Effector memory CD4-positive, alpha-beta T cell (primary cell): ENCODE measurements at regions not wholly inside any gene's neighbourhood (a gene's known extent, or its start where the extent isn't known, plus 50 kb on each side); places are given as distances from the start of the nearest gene placed in this dataset.

ENCODE experiments used
- DNase-seq, 3 donors: peaks; one replicate each; pipeline ENCODE4 v3.0.0-alpha.2; 2020
- H3K27ac ChIP-seq: 2 replicates; pipeline ENCODE4 v1.7.0; 2013; ENCODE audit warnings: mild to moderate bottlenecking, low read length, moderate library complexity; ENCODE audit not compliant: insufficient read depth, poor library complexity, severe bottlenecking
- H3K27me3 ChIP-seq: replicated peaks from 2 replicates; pipeline ENCODE4 v1.7.0; 2013; ENCODE audit warnings: mild to moderate bottlenecking, low read length; ENCODE audit not compliant: insufficient read depth, control insufficient read depth, poor library complexity, severe bottlenecking
- H3K36me3 ChIP-seq: 2 replicates; pipeline ENCODE4 v1.7.0; 2013; ENCODE audit warnings: mild to moderate bottlenecking, low read length, moderate library complexity; ENCODE audit not compliant: control insufficient read depth, insufficient read depth
- H3K4me1 ChIP-seq: 2 replicates; pipeline ENCODE4 v1.7.0; 2013; ENCODE audit warnings: low read length, mild to moderate bottlenecking; ENCODE audit not compliant: control insufficient read depth, insufficient read depth, poor library complexity, severe bottlenecking
- H3K4me3 ChIP-seq: 2 replicates; pipeline ENCODE4 v1.7.0; 2013; ENCODE audit warnings: low read length, low read depth, mild to moderate bottlenecking; ENCODE audit not compliant: insufficient read depth, poor library complexity, severe bottlenecking
- H3K9me3 ChIP-seq: 2 replicates; pipeline ENCODE4 v1.7.0; 2013; ENCODE audit warnings: mild to moderate bottlenecking, low read length, moderate library complexity; ENCODE audit not compliant: control insufficient read depth

DNA sequence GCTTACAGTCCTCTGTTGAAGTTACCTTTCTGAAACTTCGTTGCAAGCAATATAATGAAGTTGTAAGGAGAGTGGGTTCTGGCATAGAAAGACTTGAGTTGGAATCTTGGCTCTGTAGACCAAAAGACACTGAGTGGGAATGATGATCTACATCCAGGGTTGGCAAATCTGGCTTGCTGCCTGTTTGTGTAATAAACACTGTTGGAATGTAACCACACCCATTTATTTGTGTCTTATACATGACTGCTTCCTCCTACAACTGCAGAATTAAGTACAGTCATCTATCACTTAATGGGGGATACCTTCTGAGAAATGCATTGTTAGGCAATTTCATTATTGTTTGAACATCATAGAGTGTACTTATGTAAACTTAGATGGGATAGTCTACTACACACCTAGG is 178.4 kb upstream of the SUCLG2 start:
- no peak overlapping the region for H3K4me3 ChIP-seq
- no peaks in the 10 kb centered on the region for H3K36me3 ChIP-seq
- H3K27ac ChIP-seq, result no peak overlapping the region
- H3K9me3 ChIP-seq, result no peaks in the 10 kb centered on the region
- no peaks in the 10 kb centered on the region for H3K4me1 ChIP-seq
- DNase-seq, result no peak
- H3K27me3 ChIP-seq, result no peaks in the 10 kb centered on the region

GRCh38 chr3:67831262-67831661 is 176.8 kb upstream of the SUCLG2 start:
- H3K27me3 ChIP-seq, result no peaks in the 10 kb centered on the region
- H3K27ac ChIP-seq, result no peak overlapping the region
- H3K4me3 ChIP-seq, result no peak overlapping the region
- H3K9me3 ChIP-seq, result no peaks in the 10 kb centered on the region
- DNase-seq, result no peak
- H3K4me1 ChIP-seq, result no peaks in the 10 kb centered on the region
- H3K36me3 ChIP-seq, result no peaks in the 10 kb centered on the region

- no peaks in the 10 kb centered on the region for H3K27me3 ChIP-seq
- DNase-seq, result no peak
- no peak overlapping the region for H3K27ac ChIP-seq
- H3K4me1 ChIP-seq, result no peaks in the 10 kb centered on the region
- no peaks in the 10 kb centered on the region for H3K36me3 ChIP-seq
- H3K9me3 ChIP-seq, result no peaks in the 10 kb centered on the region
- no peak overlapping the region for H3K4me3 ChIP-seq
These were observed 174.1 kb upstream of the SUCLG2 start for GRCh38 chr3:67828486-67829010.

DNA sequence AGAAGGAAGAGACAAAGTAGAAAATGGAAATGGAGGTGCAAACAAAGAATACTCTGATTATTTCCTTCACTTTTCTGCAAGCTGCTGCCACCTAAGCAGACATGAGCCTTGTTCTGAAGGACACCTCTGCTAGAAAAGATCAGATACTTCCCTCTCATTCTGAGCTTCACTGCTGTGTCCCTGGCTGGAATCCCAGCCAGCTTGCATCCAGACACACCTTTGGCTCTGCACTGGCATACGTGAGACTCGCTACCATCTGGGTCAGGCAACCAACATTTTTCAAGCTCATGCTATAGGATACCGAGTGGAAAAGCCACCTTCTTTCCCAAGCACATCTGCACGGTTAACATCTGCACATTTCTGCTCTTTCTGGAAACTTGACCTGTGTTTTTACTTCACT is 166.7 kb upstream of the SUCLG2 start:
- no peak overlapping the region for H3K4me3 ChIP-seq
- no peaks in the 10 kb centered on the region for H3K4me1 ChIP-seq
- H3K27ac ChIP-seq, result no peak overlapping the region
- no peaks in the 10 kb centered on the region for H3K36me3 ChIP-seq
- no peak for DNase-seq
- H3K27me3 ChIP-seq, result no peaks in the 10 kb centered on the region
- H3K9me3 ChIP-seq, result no peaks in the 10 kb centered on the region

DNA sequence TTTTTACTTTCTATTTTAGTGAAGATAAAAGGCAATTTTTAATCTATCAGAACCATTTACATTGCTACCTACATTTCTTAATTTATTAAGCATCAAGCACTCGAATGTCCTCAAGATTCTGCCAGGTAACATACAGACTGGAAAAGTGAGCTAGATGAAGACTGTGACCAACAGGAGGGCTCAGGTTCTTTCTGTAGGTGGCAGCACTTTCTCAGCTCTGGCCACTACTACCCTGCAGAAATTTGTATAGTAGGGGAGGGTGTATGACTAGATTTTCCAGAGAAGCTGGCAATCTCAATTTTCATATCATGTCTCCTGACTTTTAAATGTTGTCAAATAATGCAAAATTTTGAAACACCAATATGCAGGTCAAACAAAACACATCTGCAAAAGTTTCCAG is 165.0 kb upstream of the SUCLG2 start:
- Histone ChIP-seq H3K9me3 (no peaks in the 10 kb centered on the region), H3K4me3 (no peak overlapping the region), H3K36me3 (no peaks in the 10 kb centered on the region), H3K27ac (no peak overlapping the region), H3K4me1 (no peaks in the 10 kb centered on the region), H3K27me3 (no peaks in the 10 kb centered on the region)
- DNase-seq, result no peak

DNA sequence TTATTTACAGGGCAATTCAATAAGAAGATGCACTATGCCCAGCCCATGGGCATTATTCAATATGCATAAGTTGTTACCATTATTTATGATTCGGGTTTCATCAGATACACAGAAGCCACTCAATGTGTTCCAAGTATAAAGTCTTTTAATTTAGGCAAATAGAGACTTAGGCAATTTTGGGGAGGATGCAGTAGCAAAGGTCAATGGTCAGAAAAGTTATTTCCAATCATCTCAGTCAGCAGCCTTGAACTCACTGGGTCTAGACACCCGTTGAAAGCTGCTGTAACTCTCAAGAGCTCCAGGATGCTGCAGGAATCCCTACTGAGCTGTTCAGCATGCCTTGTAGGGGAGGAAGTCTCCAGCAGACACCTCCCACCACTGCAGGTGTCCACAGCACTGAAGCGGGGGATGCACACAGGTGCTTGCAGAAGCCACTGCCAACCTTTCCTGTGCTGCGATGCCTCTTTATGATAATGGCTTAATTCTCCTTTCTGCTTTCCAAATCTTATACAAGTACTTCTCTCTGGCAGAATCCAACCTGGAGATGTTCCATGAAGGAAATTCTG is 155.0 kb upstream of the SUCLG2 start:
- DNase-seq, result no peak
- no peak overlapping the region for H3K27ac ChIP-seq
- H3K27me3 ChIP-seq, result no peaks in the 10 kb centered on the region
- H3K9me3 ChIP-seq, result no peaks in the 10 kb centered on the region
- H3K4me3 ChIP-seq, result no peak overlapping the region
- no peaks in the 10 kb centered on the region for H3K36me3 ChIP-seq
- no peaks in the 10 kb centered on the region for H3K4me1 ChIP-seq

DNA sequence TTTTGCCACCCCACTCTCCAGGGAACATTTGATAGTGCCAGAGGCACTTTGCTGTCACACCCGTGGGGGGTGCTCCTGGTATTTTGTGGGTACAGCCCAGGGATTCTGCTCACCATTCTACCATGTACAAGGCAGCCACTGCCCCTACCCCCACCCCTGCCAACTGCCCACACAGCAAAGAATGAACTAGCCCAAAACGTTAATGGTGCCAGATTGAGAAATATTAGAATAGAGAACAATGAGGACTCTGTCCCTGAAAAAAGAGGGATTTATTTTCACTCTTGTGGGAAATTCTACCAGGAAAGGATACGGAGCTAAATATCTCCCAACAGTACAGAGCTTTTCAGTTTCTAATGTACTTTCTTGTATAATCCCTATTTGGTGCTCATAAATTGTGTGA is 154.5 kb upstream of the SUCLG2 start:
- H3K9me3 ChIP-seq, result no peaks in the 10 kb centered on the region
- H3K4me1 ChIP-seq, result no peaks in the 10 kb centered on the region
- H3K4me3 ChIP-seq, result no peak overlapping the region
- H3K27me3 ChIP-seq, result no peaks in the 10 kb centered on the region
- no peak overlapping the region for H3K27ac ChIP-seq
- DNase-seq, result no peak
- H3K36me3 ChIP-seq, result no peaks in the 10 kb centered on the region

DNA sequence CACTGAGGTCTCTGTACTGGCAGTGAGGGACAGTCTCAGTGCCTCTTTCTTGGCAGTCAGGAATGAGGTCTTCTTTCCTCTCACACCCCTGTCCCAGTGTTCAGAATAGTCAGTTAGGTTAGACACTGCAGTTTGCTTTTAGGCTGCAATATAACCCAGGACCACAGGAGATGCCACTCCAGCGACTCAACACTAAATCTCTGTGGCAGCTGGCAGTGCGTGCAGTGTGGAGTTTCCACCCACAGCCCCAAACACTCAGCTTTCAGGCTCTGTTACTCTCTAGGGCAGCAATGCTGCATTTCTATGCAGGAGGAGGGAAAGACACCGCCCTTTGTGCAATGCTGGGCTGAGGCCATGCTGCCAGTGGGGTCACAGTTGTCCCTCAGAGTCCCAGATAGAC is 150.2 kb upstream of the SUCLG2 start:
- Histone ChIP-seq H3K27me3 (no peaks in the 10 kb centered on the region), H3K36me3 (no peaks in the 10 kb centered on the region), H3K27ac (no peak overlapping the region), H3K4me1 (no peaks in the 10 kb centered on the region), H3K9me3 (no peaks in the 10 kb centered on the region), H3K4me3 (no peak overlapping the region)
- DNase-seq, result no peak

GRCh38 chr3:67804089-67804488 is 149.7 kb upstream of the SUCLG2 start:
- Histone ChIP-seq H3K36me3 (no peaks in the 10 kb centered on the region), H3K27ac (no peak overlapping the region), H3K4me3 (no peak overlapping the region), H3K9me3 (no peaks in the 10 kb centered on the region), H3K27me3 (no peaks in the 10 kb centered on the region), H3K4me1 (no peaks in the 10 kb centered on the region)
- no peak for DNase-seq

DNA sequence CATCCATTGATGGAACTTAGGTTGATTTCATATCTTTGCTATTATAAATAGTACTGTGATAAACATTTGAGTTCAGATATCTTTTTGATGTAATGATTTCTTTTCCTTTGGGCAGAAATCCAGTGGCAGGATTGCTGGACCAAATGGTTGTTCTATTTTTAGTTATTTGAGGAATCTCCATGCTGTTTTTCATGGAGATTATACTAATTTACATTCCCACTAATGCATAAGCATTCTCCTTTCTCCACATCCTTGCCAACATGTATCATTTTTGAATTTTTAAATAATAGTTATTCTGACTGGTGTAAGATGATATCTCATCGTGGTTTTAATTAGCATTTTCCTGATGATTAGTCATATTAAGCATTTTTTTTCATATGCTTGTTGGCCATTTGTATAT is 144.0 kb upstream of the SUCLG2 start:
- no peaks in the 10 kb centered on the region for H3K9me3 ChIP-seq
- no peaks in the 10 kb centered on the region for H3K27me3 ChIP-seq
- H3K4me3 ChIP-seq, result no peak overlapping the region
- H3K36me3 ChIP-seq, result no peaks in the 10 kb centered on the region
- H3K4me1 ChIP-seq, result no peaks in the 10 kb centered on the region
- H3K27ac ChIP-seq, result no peak overlapping the region
- no peak for DNase-seq
